ENCODE measurements at regions not wholly inside any gene's neighbourhood (a gene's known extent, or its start where the extent isn't known, plus 50 kb on each side); places are given as distances from the start of the nearest gene placed in this dataset.
A peak's percentile ranks its signal among the peaks of the same experiment; 100 is the strongest.
"Not testable (repeated sequence)": the region's sequence is repeated elsewhere in the genome, so short reads cannot be mapped to it uniquely, and the experiment has no call there.

DNA sequence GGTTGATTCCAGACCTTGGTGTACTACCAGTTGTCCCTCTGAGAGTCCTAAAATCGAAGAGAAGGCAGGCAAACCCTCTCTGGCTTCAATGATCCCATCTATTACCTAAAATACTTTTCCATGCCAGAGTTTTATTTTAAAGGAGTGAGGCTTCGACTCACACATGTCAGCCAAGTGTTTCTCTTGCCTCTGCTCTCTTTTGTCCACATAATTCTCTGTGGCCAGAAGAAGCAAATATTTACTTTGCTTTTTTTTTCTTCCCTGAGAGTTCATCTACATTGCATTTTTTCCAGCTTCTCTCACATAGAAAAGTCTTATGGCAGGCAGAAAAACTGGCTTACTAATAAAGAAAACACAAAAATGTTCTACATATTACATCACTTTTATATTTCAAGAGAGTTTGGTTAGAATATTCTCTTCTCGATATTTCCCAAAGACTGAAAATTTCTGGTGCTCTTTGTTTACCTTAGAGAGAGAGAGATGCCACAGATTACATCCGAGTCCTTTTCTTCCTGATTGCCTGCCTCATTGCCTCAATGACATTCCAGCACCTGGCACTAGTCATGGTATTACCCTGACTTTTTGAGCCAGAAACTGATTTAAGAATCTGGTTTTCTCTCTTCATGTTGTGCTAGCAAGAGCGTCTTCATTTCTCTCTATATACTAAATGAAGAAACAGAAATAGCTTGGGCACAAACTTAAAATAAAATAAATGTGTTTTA lies 170.3 kb upstream of the FAM174A start:
- DNase-seq: not testable (repeated sequence)

DNA sequence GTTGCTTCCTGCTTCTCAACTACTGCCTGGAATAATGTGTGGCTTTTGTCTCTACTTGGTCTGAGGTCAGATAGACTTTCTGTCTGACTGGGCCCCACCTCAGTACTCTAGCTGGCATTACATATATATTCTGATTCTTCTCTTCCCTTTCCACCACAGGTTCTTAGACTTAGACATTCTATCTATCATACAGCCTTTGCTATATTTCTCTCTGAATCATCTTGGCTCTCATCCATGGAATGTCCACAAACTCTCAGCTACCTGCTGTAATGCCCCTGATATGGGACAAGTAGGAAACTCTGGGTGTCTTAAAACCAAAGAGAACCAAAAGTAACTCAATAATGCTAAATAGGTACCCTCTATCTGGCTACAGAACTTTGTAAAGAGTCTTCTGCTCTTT lies 170.8 kb upstream of the FAM174A start:
- DNase-seq: not testable (repeated sequence)

DNA sequence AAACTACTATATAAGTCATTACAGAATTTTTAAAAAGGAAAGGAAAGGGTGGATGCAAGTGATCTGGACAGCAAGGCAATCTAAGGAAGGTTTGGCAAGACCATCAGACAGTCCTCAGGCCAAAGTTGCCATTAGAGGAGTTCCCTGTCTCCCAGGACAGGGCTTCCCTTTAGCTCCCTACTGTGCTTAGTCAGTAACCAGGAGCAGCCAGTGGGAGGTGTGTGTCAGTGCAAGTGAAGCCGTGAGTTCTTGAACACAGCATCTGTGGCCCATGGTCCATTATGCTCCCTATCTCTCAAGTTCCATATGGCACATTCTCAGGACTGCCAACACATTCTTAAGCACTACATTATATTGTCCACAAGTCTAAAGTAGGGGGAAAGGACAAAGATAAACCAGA lies 175.2 kb upstream of the FAM174A start:
- DNase-seq: not testable (repeated sequence)

DNA sequence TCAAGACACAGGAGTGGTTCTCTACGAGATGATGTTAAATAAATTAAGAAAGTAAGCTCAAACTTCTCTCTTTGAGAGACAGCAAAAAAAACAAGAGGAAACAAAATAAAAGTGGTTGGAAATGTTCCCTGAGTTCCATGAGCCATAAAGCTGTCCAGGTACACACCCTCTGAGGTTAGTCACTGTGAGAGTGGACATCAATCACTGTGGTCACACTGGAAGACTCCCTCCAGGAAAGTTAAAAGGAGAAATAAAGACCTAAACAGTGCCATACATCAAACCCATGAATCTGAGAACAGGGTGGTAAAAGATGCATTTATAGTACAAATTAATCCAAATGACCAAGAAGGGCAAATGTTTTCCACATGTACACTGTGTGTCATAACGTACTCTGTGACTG lies 188.9 kb upstream of the FAM174A start:
- DNase-seq: not testable (repeated sequence)

DNA sequence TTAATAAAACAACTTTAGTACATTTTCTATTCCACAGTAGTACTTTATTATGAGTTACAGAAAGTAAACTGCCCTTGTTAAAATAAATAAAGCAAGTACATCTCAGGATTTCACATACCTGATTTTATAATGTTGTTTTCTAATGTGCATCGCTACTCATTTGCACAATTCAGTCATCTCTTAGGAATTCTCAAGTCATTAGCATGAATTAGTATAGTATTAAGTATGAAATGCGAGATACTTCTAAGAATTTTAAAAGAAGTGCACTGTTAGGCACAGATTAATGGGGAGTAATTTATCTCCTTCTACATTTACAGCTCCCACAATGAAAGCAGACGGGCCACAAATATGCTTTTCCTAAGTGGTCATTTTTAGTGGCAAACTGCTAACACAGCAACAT lies 193.7 kb upstream of the FAM174A start:
- DNase-seq: not testable (repeated sequence)

DNA sequence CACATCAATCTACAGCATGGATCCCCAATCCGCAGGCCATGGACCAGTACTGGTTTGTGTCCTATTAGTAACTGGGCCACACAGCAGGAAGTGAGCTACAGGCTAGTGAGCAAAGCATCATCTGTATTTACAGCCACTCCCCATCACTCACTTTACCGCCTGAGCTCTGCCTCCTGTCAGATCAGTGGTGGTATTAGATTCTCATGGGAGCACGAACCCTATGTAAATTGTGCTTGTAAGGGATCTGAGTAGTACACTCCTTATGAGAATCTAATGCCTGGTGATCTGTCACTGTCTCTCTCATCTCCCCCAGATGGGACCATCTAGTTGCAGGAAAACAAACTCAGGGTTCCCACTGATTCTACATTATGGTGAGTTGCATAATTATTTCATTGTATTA lies 212.7 kb upstream of the FAM174A start:
- DNase-seq: no peak

DNA sequence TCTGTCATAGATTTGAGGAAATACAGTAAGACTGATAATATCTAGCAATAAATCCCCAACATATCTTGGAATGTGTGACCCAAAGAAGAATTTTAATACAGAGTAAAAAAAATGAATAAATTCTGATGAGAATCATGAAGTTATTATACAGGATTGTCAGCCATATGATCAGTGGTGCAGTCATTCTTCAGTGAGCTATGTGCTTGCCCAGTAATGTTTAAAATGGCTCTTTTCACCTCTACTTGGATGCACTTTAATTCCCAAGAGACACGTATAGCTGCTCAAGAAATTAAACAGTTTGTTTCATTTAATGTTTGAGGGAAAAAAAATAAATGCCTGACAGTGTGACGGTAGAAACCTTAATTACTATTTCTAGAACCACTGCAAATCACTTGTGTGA lies 215.3 kb upstream of the FAM174A start:
- no peak for DNase-seq

DNA sequence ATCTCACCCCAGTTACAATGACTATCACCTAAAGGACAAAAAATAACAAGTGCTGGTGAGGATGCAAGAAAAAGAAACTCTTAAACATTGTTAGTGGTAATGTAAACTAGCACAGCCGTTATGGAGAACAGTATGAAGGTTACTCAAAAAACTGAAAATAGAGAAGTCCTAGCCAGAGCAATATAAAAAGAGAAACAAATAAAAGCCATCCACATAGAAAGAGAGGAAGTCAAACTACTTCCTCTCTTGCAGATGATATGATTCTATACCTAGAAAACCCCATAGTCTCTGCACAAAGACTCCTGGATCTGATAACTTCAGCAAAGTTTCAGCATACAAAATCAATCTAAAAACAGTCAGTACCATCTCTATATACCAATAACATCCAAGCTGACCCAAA lies 221.5 kb upstream of the FAM174A start:
- no peak for DNase-seq

DNA sequence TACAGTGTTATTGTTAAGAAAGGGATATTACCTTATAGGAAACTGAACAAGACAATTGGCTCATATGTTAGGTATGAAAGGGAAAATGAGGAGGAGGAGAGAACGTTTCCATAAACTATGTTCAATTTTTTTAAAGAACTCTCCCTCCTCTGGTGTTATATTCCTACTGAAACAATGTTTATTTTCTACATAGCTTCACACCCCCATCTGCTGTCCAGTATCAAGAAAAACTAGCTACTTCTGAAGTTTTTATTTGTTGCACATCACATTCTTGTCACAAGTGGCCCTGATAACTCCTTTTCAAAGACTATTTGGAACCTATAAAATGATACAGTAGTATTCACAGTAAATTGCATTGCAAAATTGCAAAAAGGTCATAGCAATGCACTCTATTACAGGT lies 223.4 kb upstream of the FAM174A start:
- DNase-seq: no peak

DNA sequence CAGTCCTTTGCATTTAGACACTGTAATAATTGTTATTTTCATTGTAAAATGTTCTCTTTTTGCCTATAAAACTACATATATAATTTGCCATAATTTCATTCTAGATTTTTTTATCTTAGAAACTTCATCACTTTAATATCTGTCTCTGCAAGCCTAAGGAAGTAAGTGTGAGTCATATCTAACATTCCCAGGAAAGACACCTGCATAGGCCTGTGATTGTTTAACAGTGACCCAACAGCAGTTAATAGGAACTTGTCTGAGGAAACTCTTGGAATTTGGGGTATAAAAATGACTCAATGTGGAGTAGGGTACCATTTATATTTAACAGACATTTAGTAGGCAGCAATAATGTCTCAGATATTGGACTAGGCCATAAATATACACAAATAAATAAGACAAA lies 229.2 kb upstream of the FAM174A start:
- no peak for DNase-seq

DNA sequence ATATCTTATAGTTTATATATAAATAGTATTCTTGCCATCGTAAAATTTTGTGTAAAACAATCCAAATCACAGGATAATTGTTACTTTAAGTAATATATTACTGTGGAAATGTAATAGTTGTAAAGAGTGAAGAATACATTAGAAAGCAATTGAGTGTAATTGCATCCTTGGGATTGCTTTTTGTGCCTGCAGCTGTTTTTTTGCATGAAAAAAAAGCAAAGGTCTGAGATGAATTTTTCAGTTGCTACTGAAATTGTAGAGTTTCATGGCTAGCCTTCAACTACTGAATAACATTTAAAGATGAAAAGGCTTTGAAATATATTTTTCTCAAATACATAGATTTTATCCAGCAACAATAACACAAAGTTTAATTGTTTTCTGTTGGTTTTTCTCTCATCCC lies 232.0 kb upstream of the FAM174A start:
- DNase-seq: no peak

DNA sequence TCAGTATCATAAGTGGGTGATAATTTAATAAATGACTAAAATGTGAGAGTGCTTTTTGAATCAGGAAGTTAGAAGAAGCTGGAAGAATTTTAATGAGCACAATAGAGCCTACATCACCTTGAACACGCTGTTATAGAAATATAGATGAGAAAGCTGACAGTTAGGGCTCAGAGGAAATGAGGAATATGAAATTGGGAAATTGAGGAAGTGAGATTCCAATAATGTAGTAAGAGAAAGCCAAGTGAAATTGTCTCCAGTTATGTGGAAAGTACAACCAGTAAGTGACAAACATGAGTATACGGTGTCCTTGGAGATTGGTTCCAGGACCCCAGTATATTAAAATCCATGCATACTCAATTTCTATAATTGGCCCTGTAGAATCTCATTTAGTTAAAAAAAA lies 235.9 kb upstream of the FAM174A start:
- DNase-seq: no peak

DNA sequence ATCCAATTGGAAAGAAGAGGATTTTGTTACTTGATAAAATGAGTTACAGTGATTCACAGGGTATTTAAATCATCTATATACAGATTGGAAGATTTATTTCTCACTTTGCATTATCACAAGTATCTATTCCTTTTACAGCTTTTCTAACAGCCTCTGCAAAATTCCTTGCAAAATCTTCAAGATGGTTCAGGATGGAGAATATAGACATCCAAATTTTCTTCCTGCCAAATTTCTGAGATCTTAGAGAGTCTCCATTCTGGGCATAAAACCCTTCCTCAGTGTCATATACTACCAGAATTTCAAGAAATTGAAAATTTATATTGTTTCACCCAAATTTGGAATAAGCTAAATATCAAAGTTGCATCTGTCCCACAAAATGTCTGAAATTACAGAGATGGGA lies 259.1 kb upstream of the FAM174A start:
- no peak for DNase-seq

DNA sequence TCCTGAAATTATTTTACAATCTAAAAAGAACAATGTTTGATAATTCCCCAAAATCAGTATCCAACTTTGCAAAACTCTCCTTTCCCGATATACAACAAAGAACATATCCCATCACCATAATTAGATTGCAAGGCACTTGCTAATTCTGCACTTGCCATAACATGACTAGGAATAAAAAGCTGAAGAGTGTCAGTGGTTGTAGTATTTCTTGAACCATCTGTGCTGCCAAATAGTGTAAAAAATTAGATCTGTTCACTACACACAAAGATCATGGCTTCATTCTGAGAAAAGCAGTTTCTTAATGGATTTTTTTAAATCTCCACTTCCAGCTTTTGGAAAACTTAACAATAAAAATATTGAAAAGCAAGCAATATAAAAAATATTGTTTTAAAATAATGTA lies 259.5 kb upstream of the FAM174A start:
- no peak for DNase-seq

DNA sequence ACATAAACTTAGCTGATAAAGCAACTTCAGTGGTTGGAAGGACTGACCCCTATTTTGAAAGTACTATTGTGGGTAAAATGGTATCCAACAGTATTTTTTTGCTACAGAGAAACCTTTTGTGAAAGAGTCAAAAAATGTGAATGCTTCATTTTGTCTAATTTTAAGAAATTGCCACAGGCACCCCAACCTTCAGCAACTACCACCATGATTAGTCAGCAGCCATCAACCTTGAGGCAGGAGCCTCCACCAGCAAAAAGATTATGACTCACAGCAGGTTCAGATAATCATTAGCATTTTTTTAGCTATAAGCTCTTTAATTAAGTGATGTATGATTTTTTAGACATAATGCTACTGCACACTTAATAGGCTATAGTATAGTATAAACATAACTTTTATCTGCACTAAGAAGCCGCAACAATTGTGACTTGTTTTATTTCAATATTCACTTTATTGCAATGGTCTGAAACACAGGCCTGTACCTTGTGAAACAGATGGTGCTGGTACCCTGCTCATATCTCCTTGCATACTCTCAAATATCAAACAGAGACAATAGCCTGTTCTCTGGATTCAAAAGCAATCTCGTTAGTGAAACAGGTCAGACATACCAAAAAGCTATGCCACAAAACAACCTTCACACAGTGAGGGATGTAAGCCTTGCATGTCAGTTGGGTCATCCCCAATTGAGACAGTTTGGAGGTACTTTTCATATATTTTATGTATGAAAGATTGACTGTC lies 261.2 kb upstream of the FAM174A start:
- no peak for DNase-seq

DNA sequence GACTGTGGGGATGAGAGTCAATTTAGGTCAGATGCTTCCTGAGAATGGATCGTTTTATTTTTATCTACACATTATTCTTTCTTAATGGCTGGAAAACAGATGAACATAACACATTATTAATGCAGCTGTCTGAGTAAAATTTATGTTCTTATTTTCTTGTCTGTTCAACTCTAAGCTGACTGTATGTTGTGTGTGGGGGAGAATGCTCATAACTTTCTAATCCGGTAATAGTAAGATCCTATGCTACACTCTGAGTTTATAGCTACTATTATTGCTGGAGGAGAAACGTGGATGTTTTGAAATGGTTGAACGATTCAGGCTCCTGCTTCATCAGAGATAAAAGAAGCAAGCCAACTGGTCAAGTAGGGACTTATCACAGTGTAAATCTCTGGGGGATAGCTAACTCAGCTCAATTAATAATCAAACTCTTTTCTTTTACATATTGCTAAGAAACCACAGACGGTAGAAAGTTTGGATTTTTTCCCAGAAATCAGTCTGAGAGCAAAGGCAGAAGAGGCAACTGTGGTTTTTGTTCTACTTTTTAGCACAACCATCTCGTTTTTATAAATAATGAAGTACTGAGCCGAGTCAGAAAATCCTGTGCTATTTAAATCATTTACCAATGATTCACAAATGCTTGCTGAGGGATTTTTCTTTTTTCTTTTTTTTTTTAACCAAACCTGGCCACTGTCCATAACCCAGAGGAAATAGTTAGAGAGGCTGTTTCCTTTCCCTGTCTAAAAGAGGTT lies 265.0 kb upstream of the FAM174A start:
- DNase-seq: peak in 1 of 2 donors; percentile 39

DNA sequence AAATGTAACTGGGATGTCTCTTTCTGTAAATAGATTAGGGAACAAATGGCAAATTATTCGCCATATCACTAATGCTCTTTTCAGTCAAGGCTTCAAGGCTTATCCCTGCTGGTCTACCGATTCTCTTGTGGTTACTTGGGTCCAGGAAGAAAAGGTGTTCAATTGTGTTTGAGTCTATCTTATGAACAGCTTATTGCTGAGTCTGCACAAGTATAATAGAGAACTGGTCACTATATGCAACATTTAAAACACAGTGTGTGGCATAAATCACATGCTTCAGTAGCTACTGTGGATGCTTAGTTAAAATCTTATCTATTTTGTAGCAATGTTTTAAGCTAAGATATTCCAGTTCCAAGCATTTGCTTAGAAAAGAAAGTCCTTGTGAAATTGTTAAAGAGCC lies 274.2 kb upstream of the FAM174A start:
- DNase-seq: no peak

DNA sequence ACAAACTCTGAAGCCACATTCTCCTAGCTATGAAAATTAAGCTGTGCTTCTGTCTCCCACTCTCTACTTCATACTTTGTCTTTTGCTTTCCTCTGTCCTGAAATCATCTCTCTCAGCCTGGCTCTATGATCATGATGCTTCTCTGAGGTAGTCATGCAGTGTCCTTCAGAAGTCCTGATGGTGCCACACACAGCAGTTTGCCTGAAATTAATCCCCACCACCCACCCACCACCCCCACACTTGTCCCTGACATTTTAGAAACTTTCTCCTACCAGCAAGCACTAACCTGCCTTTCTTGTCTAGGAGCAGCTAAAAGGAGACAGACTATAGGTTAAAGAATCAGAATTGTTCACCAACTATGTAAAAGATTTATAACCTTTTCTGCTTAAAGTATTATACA lies 282.2 kb upstream of the FAM174A start:
- no peak for DNase-seq

DNA sequence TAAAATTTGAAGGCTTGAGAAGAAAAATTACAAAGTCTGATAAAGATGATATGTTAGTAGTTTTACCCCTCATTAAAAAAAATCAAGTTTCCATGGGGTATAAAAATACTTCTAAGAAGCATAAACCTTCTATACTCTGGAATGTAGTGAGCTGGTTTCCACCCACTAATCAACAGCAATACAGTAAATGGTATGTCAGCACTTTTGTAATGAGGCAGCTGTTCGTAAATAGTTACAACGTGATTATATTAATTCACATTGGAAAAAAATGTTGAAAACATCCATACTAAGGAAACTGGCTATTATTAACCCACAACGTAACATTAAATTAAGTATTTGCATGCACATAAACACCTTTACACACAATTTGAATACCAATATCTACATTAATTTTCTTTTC lies 283.1 kb upstream of the FAM174A start:
- DNase-seq: no peak

DNA sequence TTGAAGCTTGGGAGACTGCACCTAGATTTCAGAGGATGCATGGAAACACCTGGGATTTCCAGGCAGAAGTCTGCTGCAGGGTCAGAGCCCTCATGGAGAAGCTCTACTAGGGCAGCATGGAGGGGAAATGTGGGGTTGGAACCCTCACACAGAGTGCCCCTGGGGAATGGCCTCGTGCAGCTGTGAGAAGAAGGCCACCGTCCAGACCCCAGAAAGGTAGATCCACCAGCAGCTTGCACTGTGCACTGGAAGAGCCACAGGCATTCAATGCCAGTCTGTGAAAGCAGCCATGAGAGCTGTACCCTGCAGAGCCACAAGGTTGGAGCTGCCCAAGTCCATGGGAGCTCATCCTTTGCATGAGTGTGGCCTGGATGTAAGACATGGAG lies 285.3 kb upstream of the FAM174A start:
- no peak for DNase-seq

DNA sequence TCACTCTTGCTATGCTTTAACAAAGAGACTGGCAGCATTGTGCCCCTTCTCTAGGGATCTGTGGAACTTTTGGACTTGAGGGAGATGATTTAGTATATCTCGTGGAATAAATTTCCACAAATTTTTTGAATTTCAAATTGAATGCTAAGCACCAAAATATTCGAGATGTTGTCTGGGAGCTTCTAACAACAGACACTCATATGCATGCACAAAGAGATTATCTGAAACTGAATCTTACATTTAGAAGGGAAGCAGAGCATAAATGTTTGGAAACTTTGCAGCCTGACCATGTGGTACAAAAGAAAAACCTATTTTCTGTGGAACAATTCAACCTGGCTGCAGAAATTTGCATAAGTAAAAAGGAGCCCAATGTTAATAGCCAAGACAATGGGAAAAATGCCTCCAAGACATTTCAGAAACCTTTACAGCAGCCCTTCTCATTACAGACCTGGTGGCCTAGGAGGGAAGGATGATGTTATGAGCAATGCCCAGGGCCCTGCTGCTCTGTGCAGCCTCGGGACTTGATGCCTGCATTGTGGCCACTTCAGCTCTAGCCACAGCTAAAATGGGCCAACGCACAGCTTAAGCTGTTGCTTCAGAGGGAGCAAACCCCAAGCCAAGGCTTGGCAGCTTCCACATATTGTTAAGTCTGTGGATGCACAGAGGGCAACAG lies 285.8 kb upstream of the FAM174A start:
- no peak for DNase-seq

DNA sequence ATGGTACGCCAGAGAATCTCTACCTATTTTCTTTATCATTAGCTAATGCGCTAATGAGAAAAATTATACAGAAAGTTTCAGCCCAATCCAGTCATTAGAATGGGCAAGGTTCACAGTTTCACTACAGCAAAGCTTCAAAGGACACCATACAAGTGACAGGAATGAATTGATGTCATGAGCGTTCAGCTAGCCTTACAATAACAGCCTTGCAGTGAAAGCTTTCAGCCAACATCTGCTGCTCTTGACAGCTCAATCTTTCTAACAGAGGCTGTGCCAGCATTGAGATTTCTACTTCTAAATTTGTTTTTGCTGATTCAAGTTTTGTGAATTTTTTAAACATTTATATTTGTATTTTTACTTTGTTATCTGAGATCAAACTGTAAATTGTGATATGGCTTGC lies 302.4 kb upstream of the FAM174A start:
- DNase-seq: no peak

DNA sequence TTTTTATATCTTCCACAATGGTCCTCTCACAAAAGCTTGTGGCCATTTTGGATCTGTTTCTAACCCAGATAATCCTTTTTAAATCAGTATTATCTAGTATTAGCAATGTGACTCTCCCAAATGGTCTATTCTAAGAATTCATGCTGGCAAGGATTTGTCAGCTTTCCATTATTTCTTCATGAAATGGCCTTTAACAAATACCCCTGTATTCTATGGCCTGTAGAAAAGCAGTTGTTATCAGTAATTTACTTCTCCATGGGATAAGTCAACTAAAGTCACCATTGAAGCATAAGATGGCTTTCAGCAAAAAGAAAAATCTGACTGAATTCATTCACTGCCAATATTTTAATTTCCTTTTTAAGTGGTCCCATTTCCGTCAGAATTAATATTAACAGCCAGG lies 346.4 kb upstream of the FAM174A start:
- no peak for DNase-seq

All from hippocampal formation (tissue), 2 donors.